Tibial nerve (tissue), 4 donors: ENCODE measurements at regions not wholly inside any gene's neighbourhood (a gene's known extent, or its start where the extent isn't known, plus 50 kb on each side); places are given as distances from the start of the nearest gene placed in this dataset.
A peak's percentile ranks its signal among the peaks of the same experiment; 100 is the strongest.

ENCODE experiments used
- DNase-seq, 2 donors: peaks; one replicate each; pipeline ENCODE4 v3.0.0-alpha.2; 2019; ENCODE audit warnings: low spot score in 2 of 2
- H3K27ac ChIP-seq, 4 donors: fragments of 200-600 bp; sonication (generic) in 3 of 4; one replicate each; pipeline ENCODE4 v1.5.1; 2017 to 2019; ENCODE audit warnings: mild to moderate bottlenecking in 1 of 4
- H3K27me3 ChIP-seq, 2 donors: fragments of 200-600 bp; sonication (generic) in 1 of 2; one replicate each; pipeline versions ENCODE4 v1.5.1 to v1.6.0; 2017 to 2019
- H3K36me3 ChIP-seq, 3 donors: fragments of 200-600 bp; sonication (generic); one replicate each; pipeline ENCODE4 v1.5.1; 2018 to 2019
- H3K4me1 ChIP-seq, 4 donors: fragments of 200-600 bp; sonication (generic) in 3 of 4; one replicate each; pipeline ENCODE4 v1.5.1; 2017 to 2019
- H3K4me3 ChIP-seq, 4 donors: fragments of 200-600 bp; sonication (generic) in 3 of 4; one replicate each; pipeline ENCODE4 v1.5.1; 2017 to 2019; ENCODE audit warnings: mild to moderate bottlenecking in 1 of 4, moderate library complexity in 1 of 4
- H3K9me3 ChIP-seq, 4 donors: fragments of 200-600 bp; sonication (generic) in 3 of 4; one replicate each; pipeline ENCODE4 v1.5.1; 2017 to 2019
- EP300 ChIP-seq, 2 donors: sonication (generic); formaldehyde crosslinking; IDR thresholded peaks; one replicate each; pipeline ENCODE4 v1.6.1; 2017; ENCODE audit warnings: antibody characterized with exemption in 2 of 2, mild to moderate bottlenecking in 1 of 2
- POLR2A ChIP-seq, 2 donors: fragments of 450-650 bp; IDR thresholded peaks; one replicate each; pipeline ENCODE4 v1.6.1; 2017; ENCODE audit warnings: antibody characterized with exemption in 2 of 2, mild to moderate bottlenecking in 2 of 2, moderate library complexity in 2 of 2
- WGBS, 2 donors: methylation state at CpG; one replicate each; pipeline ENCODE4 v1.1.5; 2018; 5-methylcytosine and 5-hydroxymethylcytosine counted together
- TF ChIP-seq, protein P1 (sequence below), 5 experiments: fragments of 200-600 bp in 3 of 5; fragments of 450-650 bp in 2 of 5; sonication (generic) in 3 of 5; IDR thresholded peaks; one replicate each; pipeline ENCODE4 v1.5.1; 2016 to 2019; ENCODE audit warnings: antibody characterized with exemption in 5 of 5, mild to moderate bottlenecking in 3 of 5, moderate library complexity in 2 of 5

DNA sequence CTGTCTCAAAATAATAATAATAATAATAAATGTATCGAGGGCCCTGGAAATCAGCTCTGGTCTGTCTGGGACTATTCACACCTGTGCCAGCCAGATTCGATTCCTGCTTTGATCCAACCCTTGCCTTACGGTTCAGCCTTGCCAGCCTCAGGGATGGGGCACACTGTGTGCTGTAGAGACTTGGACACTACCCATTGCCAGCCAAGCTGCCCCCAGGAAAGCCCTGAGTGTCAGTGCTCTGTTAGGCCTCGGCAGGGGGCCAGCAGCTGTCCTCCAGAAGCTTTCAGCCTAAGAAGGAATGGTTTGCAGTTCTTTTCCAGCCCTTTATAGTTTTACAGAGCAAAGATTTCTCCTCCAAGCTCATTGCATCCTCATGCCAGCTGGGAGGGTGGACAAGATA, 96.2 kb upstream of the RUNX3 start:
- Histone ChIP-seq H3K4me3 (no peak overlapping the region), H3K36me3 (no peaks in the 10 kb centered on the region), H3K9me3 (no peaks in the 10 kb centered on the region), H3K27me3 (peaks cover 0 to 10% of the 10 kb centered on the region in 2 donors), H3K27ac (no peak overlapping the region), H3K4me1 (peaks cover 0 to 27% (median 6%) of the 10 kb centered on the region in 4 donors)
- 89 to 91% methylated on average over 4 of the region's 4 CpGs for WGBS, 2 donors
- DNase-seq: no peak
- TF ChIP-seq EP300 (IDR thresholded peaks at IDR 0.05) (no peak), POLR2A (IDR thresholded peaks at IDR 0.05) (no peak)
- TF ChIP-seq, protein P1, sequence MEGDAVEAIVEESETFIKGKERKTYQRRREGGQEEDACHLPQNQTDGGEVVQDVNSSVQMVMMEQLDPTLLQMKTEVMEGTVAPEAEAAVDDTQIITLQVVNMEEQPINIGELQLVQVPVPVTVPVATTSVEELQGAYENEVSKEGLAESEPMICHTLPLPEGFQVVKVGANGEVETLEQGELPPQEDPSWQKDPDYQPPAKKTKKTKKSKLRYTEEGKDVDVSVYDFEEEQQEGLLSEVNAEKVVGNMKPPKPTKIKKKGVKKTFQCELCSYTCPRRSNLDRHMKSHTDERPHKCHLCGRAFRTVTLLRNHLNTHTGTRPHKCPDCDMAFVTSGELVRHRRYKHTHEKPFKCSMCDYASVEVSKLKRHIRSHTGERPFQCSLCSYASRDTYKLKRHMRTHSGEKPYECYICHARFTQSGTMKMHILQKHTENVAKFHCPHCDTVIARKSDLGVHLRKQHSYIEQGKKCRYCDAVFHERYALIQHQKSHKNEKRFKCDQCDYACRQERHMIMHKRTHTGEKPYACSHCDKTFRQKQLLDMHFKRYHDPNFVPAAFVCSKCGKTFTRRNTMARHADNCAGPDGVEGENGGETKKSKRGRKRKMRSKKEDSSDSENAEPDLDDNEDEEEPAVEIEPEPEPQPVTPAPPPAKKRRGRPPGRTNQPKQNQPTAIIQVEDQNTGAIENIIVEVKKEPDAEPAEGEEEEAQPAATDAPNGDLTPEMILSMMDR (IDR thresholded peaks at IDR 0.05): no peak

DNA sequence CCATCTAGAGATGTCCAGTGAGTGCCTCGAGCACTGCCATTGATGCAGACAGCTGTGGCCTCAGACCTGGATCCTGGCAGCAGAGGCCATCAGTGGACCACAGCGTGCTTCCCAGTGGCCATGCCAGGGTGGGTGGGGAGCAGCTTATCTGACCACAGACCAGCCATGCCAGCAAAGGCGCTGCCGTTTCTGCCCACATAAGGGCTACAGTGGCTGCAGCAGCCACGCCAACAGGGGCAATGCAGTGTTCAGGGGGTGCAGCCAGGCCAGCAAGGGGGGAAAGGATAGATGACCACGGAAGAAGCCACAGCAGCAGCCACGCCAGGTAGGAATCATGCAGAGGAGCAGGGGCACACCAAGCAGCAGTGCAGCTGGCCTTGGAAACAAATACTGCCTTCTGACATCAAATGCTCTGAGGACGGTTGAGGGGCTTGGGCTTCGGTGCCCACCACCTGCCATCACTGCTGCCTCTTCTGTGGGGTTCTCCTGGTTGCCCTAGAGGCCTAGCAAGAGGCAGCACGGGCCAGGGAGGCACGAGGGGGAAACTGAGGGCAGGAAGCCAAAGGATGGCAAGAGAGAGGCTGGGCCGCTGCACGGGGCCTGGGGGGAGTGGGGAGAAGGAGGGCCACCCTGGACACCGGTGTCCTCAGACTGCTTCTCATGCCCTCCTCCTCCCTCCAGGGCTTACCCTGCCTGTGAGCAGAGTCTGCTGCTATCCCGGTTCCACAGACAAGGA, 94.7 kb upstream of the RUNX3 start:
- peaks cover 0 to 18% (median 6%) of the 10 kb centered on the region in 4 donors for H3K4me1 ChIP-seq
- H3K27ac ChIP-seq: peak overlapping the region in 1 of 4 donors; percentile 83
- no peak for TF ChIP-seq EP300 (IDR thresholded peaks at IDR 0.05)
- H3K4me3 ChIP-seq: no peak overlapping the region
- peaks cover 0 to 10% of the 10 kb centered on the region in 2 donors for H3K27me3 ChIP-seq
- no peak for DNase-seq
- H3K36me3 ChIP-seq: no peaks in the 10 kb centered on the region
- no peaks in the 10 kb centered on the region for H3K9me3 ChIP-seq
- WGBS, 2 donors: 81 to 84% methylated on average over 15 of the region's 15 CpGs

GRCh38 chr1:25023826-25024225, 93.8 kb upstream of the RUNX3 start:
- WGBS, 2 donors: 82 to 87% methylated on average over 3 to 5 of the region's 5 CpGs
- TF ChIP-seq, protein P1 (IDR thresholded peaks at IDR 0.05): no peak
- TF ChIP-seq POLR2A (IDR thresholded peaks at IDR 0.05): no peak
- no peak for TF ChIP-seq EP300 (IDR thresholded peaks at IDR 0.05)
- H3K36me3 ChIP-seq: no peaks in the 10 kb centered on the region
- peaks cover 0 to 16% (median 6%) of the 10 kb centered on the region in 4 donors for H3K4me1 ChIP-seq
- no peaks in the 10 kb centered on the region for H3K9me3 ChIP-seq
- H3K27me3 ChIP-seq: peaks cover 0 to 10% of the 10 kb centered on the region in 2 donors
- H3K4me3 ChIP-seq: no peak overlapping the region
- H3K27ac ChIP-seq: peak overlapping the region in 1 of 4 donors; percentile 83
- DNase-seq: no peak

GRCh38 chr1:25023190-25023578, 93.1 kb upstream of the RUNX3 start:
- Histone ChIP-seq H3K27me3 (peaks cover 0 to 9% of the 10 kb centered on the region in 2 donors), H3K4me3 (no peak overlapping the region), H3K27ac (peak overlapping the region in 1 of 4 donors; percentile 83), H3K36me3 (no peaks in the 10 kb centered on the region), H3K4me1 (peaks cover 0 to 16% (median 6%) of the 10 kb centered on the region in 4 donors), H3K9me3 (no peaks in the 10 kb centered on the region)
- DNase-seq: no peak
- TF ChIP-seq, protein P1 (IDR thresholded peaks at IDR 0.05): no peak
- TF ChIP-seq EP300 (IDR thresholded peaks at IDR 0.05): no peak
- TF ChIP-seq POLR2A (IDR thresholded peaks at IDR 0.05): no peak
- WGBS, 2 donors: 75 to 82% methylated on average over 6 of the region's 6 CpGs

DNA sequence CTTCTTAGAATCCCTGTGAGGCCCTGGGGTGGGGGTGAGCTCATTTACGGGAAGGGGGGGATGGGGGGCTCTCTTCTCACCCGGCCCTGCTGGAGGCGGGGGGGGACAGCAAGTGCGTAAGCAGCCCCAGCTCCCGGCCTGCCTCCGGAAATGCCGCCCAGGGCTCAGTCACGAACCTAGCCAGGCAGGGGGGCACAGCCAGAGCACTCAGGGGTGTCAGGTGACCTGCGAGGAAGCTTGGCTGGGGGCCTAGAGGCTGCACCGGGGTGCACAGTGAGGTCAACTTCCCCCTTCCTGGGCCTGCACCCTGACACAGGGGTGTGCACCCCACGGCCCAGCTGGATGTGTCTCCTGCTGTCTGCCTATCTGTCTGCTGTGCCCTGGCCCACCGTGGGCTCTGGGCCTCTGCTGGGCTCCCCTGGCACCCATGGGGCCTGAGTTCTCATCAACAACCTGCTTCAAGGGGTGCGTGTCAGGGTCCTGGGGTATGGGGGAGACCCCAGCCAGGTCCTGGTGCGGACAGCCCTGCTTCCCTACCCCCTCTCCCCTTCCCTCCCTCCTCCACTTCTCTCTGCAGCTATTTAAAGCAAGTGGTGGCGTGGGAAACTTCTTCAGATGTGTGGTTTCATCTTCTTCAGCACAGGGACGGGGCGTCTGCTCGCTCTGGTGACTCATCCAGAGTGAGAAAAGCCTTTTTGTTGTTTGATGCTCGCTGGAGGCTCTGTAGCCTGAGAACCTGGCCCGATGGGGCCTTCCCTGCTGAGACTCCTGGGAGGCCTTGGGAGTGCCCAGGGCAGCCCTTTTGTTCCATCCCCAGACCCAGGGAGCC, 92.5 kb upstream of the RUNX3 start:
- WGBS, 2 donors: 15 to 18% methylated on average over 13 to 20 of the region's 20 CpGs
- Histone ChIP-seq H3K27ac (peak overlapping the region in 2 of 4 donors; percentile 17 to 83), H3K4me1 (peaks cover 0 to 16% (median 6%) of the 10 kb centered on the region in 4 donors), H3K4me3 (no peak overlapping the region), H3K27me3 (peaks cover 0 to 3% of the 10 kb centered on the region in 2 donors), H3K9me3 (no peaks in the 10 kb centered on the region), H3K36me3 (no peaks in the 10 kb centered on the region)
- TF ChIP-seq, protein P1 (IDR thresholded peaks at IDR 0.05): no peak
- no peak for TF ChIP-seq POLR2A (IDR thresholded peaks at IDR 0.05)
- TF ChIP-seq EP300 (IDR thresholded peaks at IDR 0.05): no peak
- DNase-seq: peak; percentile 27 to 40
